ENCODE measurements at regions not wholly inside any gene's neighbourhood (a gene's known extent, or its start where the extent isn't known, plus 50 kb on each side); places are given as distances from the start of the nearest gene placed in this dataset.
"Not testable (repeated sequence)": the region's sequence is repeated elsewhere in the genome, so short reads cannot be mapped to it uniquely, and the experiment has no call there.

DNA sequence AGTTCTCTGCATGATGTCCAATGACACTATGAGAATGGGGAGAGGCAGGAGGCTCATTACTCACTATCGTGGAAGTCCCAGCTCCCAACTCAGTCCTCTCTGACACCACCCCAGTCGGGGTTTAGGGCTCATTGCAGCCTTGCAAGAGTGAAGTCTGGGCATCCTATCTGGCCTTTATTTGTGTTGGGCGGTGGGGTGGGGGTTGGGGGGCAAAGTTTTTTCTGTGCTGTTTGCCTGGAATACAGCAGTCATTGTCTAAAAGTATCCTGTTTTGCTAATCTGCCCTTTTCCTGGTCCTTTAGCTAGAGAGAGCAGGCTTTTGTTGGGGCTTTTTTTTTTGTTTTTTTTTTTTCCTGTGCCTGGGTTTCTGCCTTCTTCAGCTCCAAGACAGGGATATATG, 174.2 kb downstream of the MYLK4 start:
- Histone ChIP-seq H2BK5ac (ENCODE audit: low read length) (no peak overlapping the region), H2AK5ac (ENCODE audit: low read length) (no peak overlapping the region), H3K36me3 (ENCODE audit: control insufficient read depth, insufficient read depth, low read length) (no peaks in the 10 kb centered on the region), H3K4me1 (ENCODE audit: control insufficient read depth, low read depth, low read length) (peaks cover 2% of the 10 kb centered on the region), H3K18ac (ENCODE audit: low read length) (no peak overlapping the region), H4K8ac (ENCODE audit: low read depth, low read length) (no peak overlapping the region), H3K4ac (ENCODE audit: low read depth, low read length) (no peak overlapping the region), H3K79me1 (ENCODE audit: low read length) (no peaks in the 10 kb centered on the region), H3K9ac (ENCODE audit: low read length) (no peak overlapping the region), H3K4me2 (ENCODE audit: low read length) (no peak overlapping the region), H3K27me3 (ENCODE audit: insufficient read depth, low read length, poor library complexity) (no peaks in the 10 kb centered on the region), H2BK15ac (replicated peaks; ENCODE audit: low read depth) (no peak overlapping the region), H4K5ac (ENCODE audit: low read length) (no peak overlapping the region), H2BK120ac (ENCODE audit: low read depth, low read length) (no peak overlapping the region), H3K23ac (ENCODE audit: low read length) (no peak overlapping the region), H3K27ac (ENCODE audit: low read depth, low read length) (no peak overlapping the region), H3K4me3 (ENCODE audit: low read length) (no peak overlapping the region), H3K79me2 (ENCODE audit: control insufficient read depth, insufficient read depth, low read length) (no peaks in the 10 kb centered on the region), H3K56ac (ENCODE audit: low read length) (no peak overlapping the region)
- WGBS (ENCODE audit: extremely low coverage, insufficient coverage, low lambda C conversion rate), result no CpG with 5 or more reads among the region's 3 CpGs
- no peak for DNase-seq

- Histone ChIP-seq H3K23ac (ENCODE audit: low read length) (no peak overlapping the region), H3K56ac (ENCODE audit: low read length) (no peak overlapping the region), H2BK120ac (ENCODE audit: low read depth, low read length) (no peak overlapping the region), H3K79me1 (ENCODE audit: low read length) (no peaks in the 10 kb centered on the region), H3K27ac (ENCODE audit: low read depth, low read length) (no peak overlapping the region), H4K8ac (ENCODE audit: low read depth, low read length) (no peak overlapping the region), H3K36me3 (ENCODE audit: control insufficient read depth, insufficient read depth, low read length) (no peaks in the 10 kb centered on the region), H2BK5ac (ENCODE audit: low read length) (no peak overlapping the region), H2BK15ac (replicated peaks; ENCODE audit: low read depth) (no peak overlapping the region), H3K27me3 (ENCODE audit: insufficient read depth, low read length, poor library complexity) (no peaks in the 10 kb centered on the region), H3K9ac (ENCODE audit: low read length) (no peak overlapping the region), H3K4me1 (ENCODE audit: control insufficient read depth, low read depth, low read length) (no peaks in the 10 kb centered on the region), H4K5ac (ENCODE audit: low read length) (no peak overlapping the region), H3K4me2 (ENCODE audit: low read length) (no peak overlapping the region), H3K79me2 (ENCODE audit: control insufficient read depth, insufficient read depth, low read length) (no peaks in the 10 kb centered on the region), H2AK5ac (ENCODE audit: low read length) (no peak overlapping the region), H3K4me3 (ENCODE audit: low read length) (no peak overlapping the region), H3K4ac (ENCODE audit: low read depth, low read length) (no peak overlapping the region), H3K18ac (ENCODE audit: low read length) (no peak overlapping the region)
- DNase-seq, result no peak
- WGBS (ENCODE audit: extremely low coverage, insufficient coverage, low lambda C conversion rate), result no CpG with 5 or more reads among the region's 5 CpGs
These were observed 175.5 kb downstream of the MYLK4 start for GRCh38 chr6:2575236-2575635.

GRCh38 chr6:2569420-2569819, 181.3 kb downstream of the MYLK4 start:
- H3K4me3 ChIP-seq (ENCODE audit: low read length); H4K8ac ChIP-seq (ENCODE audit: low read depth, low read length); H2BK15ac ChIP-seq (replicated peaks; ENCODE audit: low read depth); H3K4me2 ChIP-seq (ENCODE audit: low read length); H3K56ac ChIP-seq (ENCODE audit: low read length); H4K5ac ChIP-seq (ENCODE audit: low read length); H3K23ac ChIP-seq (ENCODE audit: low read length); H3K27me3 ChIP-seq (ENCODE audit: insufficient read depth, low read length, poor library complexity); H3K18ac ChIP-seq (ENCODE audit: low read length); H3K9ac ChIP-seq (ENCODE audit: low read length); DNase-seq; H3K4me1 ChIP-seq (ENCODE audit: control insufficient read depth, low read depth, low read length); H2BK5ac ChIP-seq (ENCODE audit: low read length); H2BK120ac ChIP-seq (ENCODE audit: low read depth, low read length); H3K27ac ChIP-seq (ENCODE audit: low read depth, low read length); H3K4ac ChIP-seq (ENCODE audit: low read depth, low read length); H3K79me1 ChIP-seq (ENCODE audit: low read length); H3K36me3 ChIP-seq (ENCODE audit: control insufficient read depth, insufficient read depth, low read length); H3K79me2 ChIP-seq (ENCODE audit: control insufficient read depth, insufficient read depth, low read length); H2AK5ac ChIP-seq (ENCODE audit: low read length): not testable (repeated sequence)
- no CpG with 5 or more reads among the region's 1 CpG for WGBS (ENCODE audit: extremely low coverage, insufficient coverage, low lambda C conversion rate)

DNA sequence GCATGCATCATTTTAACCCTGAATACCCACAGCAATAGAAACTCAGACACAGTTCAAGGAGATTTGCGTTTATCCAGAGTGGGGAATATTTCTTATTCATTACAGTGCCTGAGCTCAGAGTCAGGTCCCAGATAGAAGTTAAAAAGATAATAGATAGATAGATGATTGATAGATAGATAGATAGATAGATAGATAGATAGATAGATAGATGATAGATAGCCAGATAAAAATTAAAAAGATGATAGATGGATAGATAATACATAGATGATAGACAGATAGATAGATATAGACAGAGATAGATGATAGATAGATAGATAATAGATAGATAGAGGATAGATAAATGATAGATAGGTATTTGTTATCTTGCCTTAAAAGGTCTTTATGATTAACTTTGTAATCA, 184.7 kb downstream of the MYLK4 start:
- Histone ChIP-seq H2BK15ac (replicated peaks; ENCODE audit: low read depth) (no peak overlapping the region), H3K79me1 (ENCODE audit: low read length) (no peaks in the 10 kb centered on the region), H2BK120ac (ENCODE audit: low read depth, low read length) (no peak overlapping the region), H4K5ac (ENCODE audit: low read length) (no peak overlapping the region), H3K4me3 (ENCODE audit: low read length) (no peak overlapping the region), H3K4me1 (ENCODE audit: control insufficient read depth, low read depth, low read length) (no peaks in the 10 kb centered on the region), H3K79me2 (ENCODE audit: control insufficient read depth, insufficient read depth, low read length) (no peaks in the 10 kb centered on the region), H3K4ac (ENCODE audit: low read depth, low read length) (no peak overlapping the region), H3K27me3 (ENCODE audit: insufficient read depth, low read length, poor library complexity) (no peaks in the 10 kb centered on the region), H3K18ac (ENCODE audit: low read length) (no peak overlapping the region), H3K27ac (ENCODE audit: low read depth, low read length) (no peak overlapping the region), H3K4me2 (ENCODE audit: low read length) (no peak overlapping the region), H2BK5ac (ENCODE audit: low read length) (no peak overlapping the region), H3K56ac (ENCODE audit: low read length) (no peak overlapping the region), H3K23ac (ENCODE audit: low read length) (no peak overlapping the region), H2AK5ac (ENCODE audit: low read length) (no peak overlapping the region), H3K36me3 (ENCODE audit: control insufficient read depth, insufficient read depth, low read length) (no peaks in the 10 kb centered on the region), H3K9ac (ENCODE audit: low read length) (no peak overlapping the region), H4K8ac (ENCODE audit: low read depth, low read length) (no peak overlapping the region)
- WGBS (ENCODE audit: extremely low coverage, insufficient coverage, low lambda C conversion rate), result no CpG with 5 or more reads among the region's 1 CpG
- DNase-seq, result no peak

DNA sequence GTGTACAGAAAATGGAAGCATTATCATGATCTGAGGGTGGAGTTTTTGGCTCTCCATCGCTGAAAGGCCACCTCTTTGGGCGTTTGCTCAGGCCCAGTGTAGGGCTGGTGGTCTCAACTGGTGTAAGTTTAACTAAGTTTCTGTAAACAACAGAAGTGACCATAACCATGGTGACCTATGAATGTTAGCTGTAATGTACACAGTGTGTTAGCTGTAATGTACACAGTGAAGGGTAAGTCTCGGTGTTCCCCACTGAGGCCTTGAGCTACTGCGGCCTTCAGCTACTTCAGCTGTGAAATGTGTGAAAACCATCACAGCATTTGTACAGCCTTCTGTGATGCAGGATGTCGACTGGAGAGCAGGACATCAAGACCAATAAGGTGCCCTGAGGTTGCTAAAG, 185.2 kb downstream of the MYLK4 start:
- H3K79me2 ChIP-seq (ENCODE audit: control insufficient read depth, insufficient read depth, low read length), result no peaks in the 10 kb centered on the region
- H3K23ac ChIP-seq (ENCODE audit: low read length), result no peak overlapping the region
- H3K27me3 ChIP-seq (ENCODE audit: insufficient read depth, low read length, poor library complexity), result no peaks in the 10 kb centered on the region
- H4K8ac ChIP-seq (ENCODE audit: low read depth, low read length), result no peak overlapping the region
- H3K9ac ChIP-seq (ENCODE audit: low read length), result no peak overlapping the region
- no CpG with 5 or more reads among the region's 5 CpGs for WGBS (ENCODE audit: extremely low coverage, insufficient coverage, low lambda C conversion rate)
- H3K4me2 ChIP-seq (ENCODE audit: low read length), result no peak overlapping the region
- H3K36me3 ChIP-seq (ENCODE audit: control insufficient read depth, insufficient read depth, low read length), result no peaks in the 10 kb centered on the region
- H3K27ac ChIP-seq (ENCODE audit: low read depth, low read length), result no peak overlapping the region
- no peak overlapping the region for H4K5ac ChIP-seq (ENCODE audit: low read length)
- no peaks in the 10 kb centered on the region for H3K79me1 ChIP-seq (ENCODE audit: low read length)
- no peak overlapping the region for H2BK120ac ChIP-seq (ENCODE audit: low read depth, low read length)
- no peak overlapping the region for H3K18ac ChIP-seq (ENCODE audit: low read length)
- no peak overlapping the region for H3K4me3 ChIP-seq (ENCODE audit: low read length)
- no peak for DNase-seq
- no peak overlapping the region for H3K56ac ChIP-seq (ENCODE audit: low read length)
- no peak overlapping the region for H2AK5ac ChIP-seq (ENCODE audit: low read length)
- H2BK15ac ChIP-seq (replicated peaks; ENCODE audit: low read depth), result no peak overlapping the region
- no peaks in the 10 kb centered on the region for H3K4me1 ChIP-seq (ENCODE audit: control insufficient read depth, low read depth, low read length)
- H3K4ac ChIP-seq (ENCODE audit: low read depth, low read length), result no peak overlapping the region
- no peak overlapping the region for H2BK5ac ChIP-seq (ENCODE audit: low read length)

DNA sequence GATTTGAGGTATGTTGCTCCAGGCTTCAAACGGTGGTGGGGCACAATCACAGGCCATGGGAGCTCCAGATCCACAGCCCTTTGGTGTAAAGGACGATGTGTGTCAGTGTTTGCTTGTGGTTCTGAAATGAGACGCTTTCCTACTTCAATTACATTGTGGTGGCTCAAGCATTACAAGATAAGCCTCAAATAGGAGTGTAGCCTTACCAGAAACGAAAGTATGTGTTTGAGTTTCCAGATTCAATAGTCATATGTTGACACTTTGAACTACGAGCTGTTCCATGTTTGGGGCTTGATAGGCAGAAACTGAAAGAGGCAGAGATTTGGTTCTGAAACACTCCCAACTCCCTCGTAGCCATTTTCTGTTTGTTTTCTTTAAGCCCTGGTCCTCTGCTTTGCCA, 187.1 kb downstream of the MYLK4 start:
- Histone ChIP-seq H4K5ac (ENCODE audit: low read length) (no peak overlapping the region), H3K79me1 (ENCODE audit: low read length) (no peaks in the 10 kb centered on the region), H3K9ac (ENCODE audit: low read length) (no peak overlapping the region), H3K23ac (ENCODE audit: low read length) (no peak overlapping the region), H3K27ac (ENCODE audit: low read depth, low read length) (no peak overlapping the region), H3K56ac (ENCODE audit: low read length) (no peak overlapping the region), H3K36me3 (ENCODE audit: control insufficient read depth, insufficient read depth, low read length) (no peaks in the 10 kb centered on the region), H2BK120ac (ENCODE audit: low read depth, low read length) (no peak overlapping the region), H3K4me1 (ENCODE audit: control insufficient read depth, low read depth, low read length) (no peaks in the 10 kb centered on the region), H2AK5ac (ENCODE audit: low read length) (no peak overlapping the region), H2BK15ac (replicated peaks; ENCODE audit: low read depth) (no peak overlapping the region), H3K4me3 (ENCODE audit: low read length) (no peak overlapping the region), H3K27me3 (ENCODE audit: insufficient read depth, low read length, poor library complexity) (no peaks in the 10 kb centered on the region), H3K79me2 (ENCODE audit: control insufficient read depth, insufficient read depth, low read length) (no peaks in the 10 kb centered on the region), H2BK5ac (ENCODE audit: low read length) (no peak overlapping the region), H4K8ac (ENCODE audit: low read depth, low read length) (no peak overlapping the region), H3K18ac (ENCODE audit: low read length) (no peak overlapping the region), H3K4me2 (ENCODE audit: low read length) (no peak overlapping the region), H3K4ac (ENCODE audit: low read depth, low read length) (no peak overlapping the region)
- no CpG with 5 or more reads among the region's 6 CpGs for whole genome bisulfite sequencing (ENCODE audit: extremely low coverage, insufficient coverage, low lambda C conversion rate)
- no peak for DNase-seq

Measured in mesendoderm (in vitro differentiated cells).